Erythroblast (primary cell): ENCODE measurements at regions not wholly inside any gene's neighbourhood (a gene's known extent, or its start where the extent isn't known, plus 50 kb on each side); places are given as distances from the start of the nearest gene placed in this dataset.

Experiments
- GATA1 ChIP-seq: IDR thresholded peaks from 2 replicates; pipeline ENCODE4 v1.6.1; 2011; ENCODE audit warnings: low read depth, mild to moderate bottlenecking, control low read depth, low read length, moderate library complexity
- POLR2A ChIP-seq: IDR thresholded peaks from 2 replicates; pipeline ENCODE4 v1.6.1; 2011; ENCODE audit warnings: mild to moderate bottlenecking, low read length

DNA sequence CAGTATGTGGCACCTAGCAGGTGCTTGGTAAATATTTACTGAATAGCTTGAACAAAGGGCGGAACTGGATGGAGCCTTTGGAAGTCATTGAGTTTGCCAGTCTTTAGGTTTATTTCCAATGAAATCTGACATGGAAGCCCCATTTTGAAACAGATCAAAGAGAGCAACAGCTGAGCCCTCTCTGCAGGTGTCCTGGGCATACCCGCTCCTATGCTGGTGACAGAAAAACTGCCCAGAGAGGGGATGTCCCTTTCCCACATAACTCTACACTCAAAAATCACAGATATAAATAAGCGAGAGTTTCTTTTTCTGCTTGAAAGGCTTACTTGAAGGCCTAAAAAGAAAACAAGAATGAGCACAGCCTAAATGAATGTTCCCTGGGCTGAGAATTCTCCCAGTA, 53.0 kb upstream of the RALY start:
- TF ChIP-seq POLR2A (no peak), GATA1 (no peak)
